Ramos (cell line): ENCODE measurements at regions not wholly inside any gene's neighbourhood (a gene's known extent, or its start where the extent isn't known, plus 50 kb on each side); places are given as distances from the start of the nearest gene placed in this dataset.

Experiments used
- in situ Hi-C: fragments of 300-500 bp; cut with MboI; formaldehyde crosslinking; loops from one replicate; pipeline ENCODE4 v1.14.3; 2022; ENCODE audit warnings: low sequenced_read_pairs; ENCODE audit not compliant: unreplicated experiment

DNA sequence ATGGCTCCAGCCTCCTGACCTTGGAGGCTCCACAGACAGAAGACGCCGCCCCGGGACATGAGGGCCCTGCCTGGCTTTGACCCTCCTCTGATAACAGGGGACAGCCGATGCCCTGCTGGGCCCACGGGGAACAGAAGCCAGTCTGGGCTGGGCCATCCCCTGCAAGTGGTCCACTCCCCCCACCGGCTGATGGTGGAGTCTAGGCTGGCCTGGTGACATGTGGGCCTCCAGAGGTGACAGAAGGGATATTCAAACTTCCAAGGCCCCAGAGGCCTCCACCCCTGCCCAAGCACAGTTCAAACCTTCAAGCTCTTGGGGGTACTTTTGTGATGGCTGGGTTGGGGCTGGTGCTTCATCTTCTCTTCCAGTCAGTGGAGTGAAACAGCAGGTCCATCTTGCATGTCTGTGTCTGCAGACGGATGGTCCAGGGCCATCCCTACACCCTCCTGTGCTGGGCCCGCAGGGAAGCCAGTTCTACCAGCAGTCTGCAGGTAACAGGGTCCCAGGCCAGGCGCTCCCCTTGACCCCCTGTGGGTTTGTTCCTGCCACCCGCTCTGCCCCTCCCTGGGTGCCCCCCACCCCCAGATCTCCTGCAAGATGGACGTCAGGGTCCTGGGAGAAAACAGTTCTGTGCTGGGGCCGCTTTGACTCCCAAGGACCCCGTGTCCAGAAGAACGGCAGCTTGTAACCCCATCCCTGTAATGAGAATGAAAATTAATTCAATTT lies 929.9 kb downstream of the BRD1 start:
- in situ Hi-C loops, result no loop called here

DNA sequence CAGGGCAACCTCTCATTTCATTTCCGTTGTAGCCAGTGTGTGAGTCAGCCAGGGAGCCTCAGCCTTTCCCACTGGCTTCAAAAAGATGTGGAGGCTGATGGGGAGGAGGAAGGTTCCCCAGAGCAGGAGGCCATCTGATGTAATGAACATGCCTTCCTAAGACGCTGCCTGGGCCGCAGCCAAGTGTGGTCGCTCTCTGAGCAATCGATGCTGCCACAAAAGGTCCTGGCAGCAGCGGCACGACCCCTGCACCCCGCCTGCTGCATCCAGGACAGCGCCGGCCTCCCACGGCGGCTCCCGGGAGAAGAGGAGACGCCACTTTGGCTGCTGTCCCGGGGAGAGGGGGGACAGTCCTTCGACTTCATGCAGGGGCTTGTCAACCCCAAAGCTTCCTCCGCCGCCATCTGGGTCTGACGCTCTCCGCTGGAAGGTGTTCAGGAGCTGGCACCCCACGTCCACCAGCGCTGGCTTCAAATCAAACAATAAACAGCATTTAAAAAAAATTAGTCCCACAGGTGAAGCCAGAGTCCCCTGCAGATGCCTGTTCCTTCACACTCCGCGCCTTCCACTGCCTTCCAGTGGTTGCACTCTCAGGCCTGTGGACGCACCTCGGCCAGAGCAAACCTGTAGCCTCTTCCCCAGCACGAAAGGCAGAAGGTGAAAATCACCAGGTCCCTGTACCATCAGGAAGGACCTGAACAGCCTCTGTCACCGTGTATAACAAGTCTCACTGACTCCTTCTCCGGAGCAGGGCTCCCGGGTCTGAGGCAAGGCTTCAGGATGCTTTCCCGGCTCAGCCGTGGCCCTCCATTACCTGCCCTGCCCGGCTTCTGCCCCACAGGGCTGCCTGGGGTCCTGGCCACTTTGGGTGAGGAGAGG lies 930.7 kb downstream of the BRD1 start:
- in situ Hi-C loops, result no loop called here

DNA sequence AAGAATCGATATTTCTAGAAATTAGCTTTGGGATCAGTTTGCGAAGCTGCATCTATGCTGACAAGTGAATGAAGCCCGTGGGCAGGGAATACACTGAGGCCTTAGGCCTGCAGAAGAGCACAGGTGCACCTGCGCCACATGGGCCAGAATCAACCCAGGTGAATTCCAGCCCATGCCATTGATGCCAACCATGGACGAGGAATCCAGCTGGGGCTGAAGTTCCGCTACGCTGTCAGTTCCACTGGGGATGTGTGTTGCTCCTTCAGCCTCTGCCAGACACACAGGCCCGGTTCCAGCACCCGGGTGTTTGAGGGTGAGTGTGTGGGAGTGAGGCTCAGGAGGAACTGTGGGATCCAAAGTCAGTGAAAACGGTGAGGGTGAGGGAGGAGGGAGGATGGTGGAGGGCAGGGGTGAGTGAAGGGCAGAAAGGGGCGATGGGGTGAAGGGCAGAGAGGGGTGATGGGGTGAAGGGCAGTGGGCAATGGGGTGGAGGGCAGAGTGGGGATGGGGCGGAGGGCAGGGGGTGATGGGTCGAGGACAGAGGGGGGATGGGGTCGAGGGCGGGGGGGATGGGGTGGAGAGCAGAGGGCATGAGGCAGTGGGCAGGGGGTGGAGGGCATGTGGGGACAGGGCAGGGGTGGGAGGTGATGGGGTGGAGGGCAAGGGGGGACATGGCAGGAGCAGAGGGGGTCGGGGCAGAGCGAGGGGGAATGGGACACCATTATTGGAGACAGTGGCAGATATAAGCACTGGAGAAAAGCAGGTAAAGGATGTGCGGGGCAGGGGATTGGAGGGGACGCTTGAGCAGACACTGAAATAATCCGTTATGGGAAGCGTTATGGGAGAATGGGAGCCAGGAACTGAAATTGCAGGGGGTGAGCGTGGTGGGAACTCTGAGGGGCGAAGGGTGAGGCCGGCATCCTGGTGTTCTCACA lies 931.6 kb downstream of the BRD1 start:
- in situ Hi-C loops, result no loop called here

DNA sequence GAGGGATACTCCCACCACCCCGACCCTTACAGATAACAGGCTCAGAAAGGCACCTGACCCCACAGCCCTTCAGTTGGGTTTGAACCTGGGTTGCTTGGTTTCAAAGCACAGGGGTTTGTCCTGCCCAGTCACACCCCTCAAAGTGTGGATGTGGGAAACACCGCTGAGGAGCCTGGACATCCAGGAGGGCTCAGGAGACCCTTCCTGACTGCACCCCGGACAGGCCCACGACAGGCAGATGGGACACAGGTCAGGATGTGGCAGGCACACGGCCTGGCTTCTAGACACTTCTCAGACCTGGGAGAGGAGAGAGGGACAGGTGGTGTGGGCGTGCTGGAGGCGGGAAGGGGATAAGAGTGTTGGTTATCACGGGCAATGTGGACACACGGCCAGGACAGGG lies 932.3 kb downstream of the BRD1 start:
- in situ Hi-C loops, result no loop called here

DNA sequence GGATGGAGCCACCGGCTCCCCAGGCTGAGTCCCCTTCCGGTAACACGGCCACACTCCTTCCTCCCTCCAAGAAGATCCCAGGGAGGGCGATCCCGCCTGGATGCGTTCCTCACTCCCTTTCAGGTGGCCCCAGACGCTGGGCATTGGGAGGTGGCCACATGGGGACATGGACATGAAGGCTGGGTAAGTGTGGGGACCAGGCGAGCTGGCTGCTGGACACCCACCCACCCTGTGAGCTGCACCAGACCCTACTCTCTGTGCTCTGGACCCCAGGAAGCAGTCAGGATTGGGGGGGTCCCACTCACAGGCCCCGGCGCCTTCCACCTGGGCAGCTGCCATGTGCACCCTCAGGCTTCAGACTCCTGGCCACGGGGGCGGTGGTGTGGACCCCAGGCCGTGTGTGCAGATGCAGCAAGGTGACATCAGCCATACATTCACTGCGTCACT lies 932.8 kb downstream of the BRD1 start:
- in situ Hi-C loops, result no loop called here

DNA sequence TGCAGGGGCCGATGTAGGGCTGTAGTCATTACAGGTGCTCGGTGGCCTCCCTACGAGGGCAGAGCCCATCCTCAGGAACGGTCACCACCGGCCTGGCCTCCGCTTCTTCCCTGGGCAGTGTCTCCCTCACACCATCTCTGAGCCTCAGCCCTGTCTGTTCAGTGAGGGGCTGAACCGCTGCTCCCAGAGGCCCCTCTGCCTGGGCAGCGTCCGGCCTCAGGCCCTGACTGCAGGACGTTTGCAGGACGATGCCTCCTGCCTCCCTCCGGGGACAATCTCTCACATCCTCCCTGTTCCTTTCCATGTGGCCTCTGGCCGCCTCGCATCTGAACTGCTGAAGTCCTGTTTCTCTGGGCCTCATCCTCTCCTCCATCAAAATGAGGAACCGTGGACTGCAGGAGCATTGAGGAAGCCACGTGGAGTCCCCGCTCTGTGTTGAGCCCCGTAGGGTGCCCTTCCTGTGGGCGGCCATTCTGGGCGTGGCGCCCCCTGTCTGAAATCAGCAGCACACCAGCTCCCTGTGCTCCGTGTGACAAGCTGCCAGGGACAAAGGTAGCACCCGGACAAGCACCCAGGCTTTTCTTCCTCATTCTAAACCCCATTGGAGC lies 933.5 kb downstream of the BRD1 start:
- in situ Hi-C loops, result no loop called here

DNA sequence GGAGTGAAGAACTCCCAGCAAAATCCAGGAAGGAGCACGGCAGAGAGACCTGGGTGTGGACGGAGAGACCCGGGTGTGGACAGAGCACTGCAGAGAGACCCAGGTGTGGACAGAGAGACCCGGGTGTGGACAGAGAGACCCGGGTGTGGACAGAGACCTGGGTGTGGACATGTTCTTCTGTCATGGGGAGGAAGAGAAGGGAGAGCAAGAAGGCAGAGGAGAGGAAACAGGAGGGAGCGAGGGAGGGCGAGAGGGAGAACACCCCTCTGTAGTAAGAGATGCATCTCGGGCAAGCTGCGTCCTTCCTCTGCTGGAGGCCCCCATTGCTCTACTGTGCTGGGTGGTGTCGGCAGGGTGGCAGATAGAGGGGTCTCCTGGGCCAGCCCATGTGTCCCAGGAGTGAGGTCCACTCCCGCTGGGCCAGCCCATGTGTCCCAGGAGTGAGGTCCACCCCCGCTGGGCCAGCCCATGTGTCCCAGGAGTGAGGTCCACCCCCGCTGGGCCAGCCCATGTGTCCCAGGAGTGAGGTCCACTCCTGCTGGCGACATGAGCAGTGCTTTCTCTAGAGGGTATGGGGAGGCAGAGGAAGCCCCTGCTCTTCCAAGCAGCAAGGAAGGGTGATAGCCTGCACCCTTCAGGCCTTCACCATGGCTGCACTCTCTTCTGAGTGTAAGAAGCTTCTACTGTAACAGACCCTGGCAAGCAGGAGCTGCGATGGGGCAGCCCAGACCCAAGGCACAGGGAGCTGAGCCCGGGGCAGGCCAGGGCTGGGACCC lies 934.2 kb downstream of the BRD1 start:
- in situ Hi-C loops, result no loop called here

DNA sequence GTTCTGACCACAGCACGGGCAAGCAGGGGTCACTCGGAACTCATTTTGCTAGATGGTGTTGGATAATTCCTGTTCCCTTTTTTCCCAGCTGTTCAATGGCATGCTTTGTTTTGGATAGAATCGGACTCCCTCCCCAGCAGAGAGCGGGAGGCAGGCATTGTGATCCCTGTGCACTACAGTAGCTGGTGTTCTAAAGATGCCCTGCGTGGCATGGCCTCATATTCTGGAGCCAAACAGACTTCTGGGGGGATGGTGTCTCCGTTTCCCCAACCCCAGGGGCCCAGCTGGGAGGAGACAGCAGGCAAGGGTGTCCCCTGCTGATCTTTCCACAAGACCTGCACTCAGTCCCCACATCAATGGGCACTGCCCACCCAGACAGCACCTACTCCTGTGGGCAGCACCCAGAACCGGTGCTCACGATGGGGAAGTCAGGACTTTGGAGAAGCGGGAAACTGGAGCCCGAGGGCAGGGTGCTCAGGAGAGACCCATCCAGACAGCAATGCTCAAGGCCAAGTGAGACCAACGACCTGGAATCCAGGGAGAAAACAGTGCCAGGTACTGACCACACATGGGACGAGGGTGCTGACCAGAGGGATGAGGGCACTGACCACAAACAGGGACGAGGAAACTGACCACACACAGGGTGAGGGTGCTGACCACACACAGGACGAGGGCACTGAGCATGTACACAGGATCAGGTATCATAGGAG lies 934.9 kb downstream of the BRD1 start:
- in situ Hi-C loops, result no loop called here

DNA sequence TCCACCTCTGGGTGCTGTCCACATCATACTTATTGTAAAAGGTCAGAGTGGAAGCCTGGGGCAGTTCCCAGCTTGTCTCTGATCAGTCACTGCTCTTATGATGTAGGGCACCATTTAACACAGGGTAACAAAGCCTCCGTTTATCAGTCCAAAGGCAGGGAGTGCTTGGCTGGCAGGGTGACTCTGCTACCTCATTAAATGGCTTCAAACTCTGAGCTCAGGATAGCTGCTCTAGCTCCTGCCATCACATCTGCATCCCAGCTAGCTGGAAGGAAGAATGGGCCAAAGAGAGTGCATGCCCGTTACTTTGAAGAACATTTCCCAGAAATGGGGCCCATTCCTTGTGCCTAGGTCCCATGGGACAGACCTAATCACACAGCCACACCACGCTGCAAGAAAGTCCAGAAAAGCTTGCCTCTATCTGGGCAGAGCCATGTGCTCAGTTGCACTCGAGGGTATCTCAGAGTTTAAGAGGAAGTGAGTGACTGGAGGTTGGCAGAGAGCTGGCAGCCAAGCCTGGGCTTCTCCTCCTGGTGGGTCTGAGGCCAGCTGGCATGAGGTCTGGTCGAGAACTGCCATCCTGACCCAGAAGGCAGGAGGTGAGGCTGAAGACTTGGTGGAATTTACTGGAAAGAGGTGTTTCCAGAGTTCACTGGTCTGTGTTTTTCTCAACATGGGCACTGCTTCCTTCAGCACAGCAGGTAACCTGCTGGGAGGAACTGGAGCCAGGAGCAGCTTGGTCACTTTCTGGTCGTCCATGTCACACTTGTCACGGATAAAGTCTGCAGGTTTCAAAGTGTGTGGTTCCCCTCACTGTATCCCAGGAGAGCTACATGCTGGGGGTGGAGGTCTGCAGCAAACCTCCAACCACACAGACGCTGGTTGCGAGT lies 935.7 kb downstream of the BRD1 start:
- in situ Hi-C loops, result no loop called here

DNA sequence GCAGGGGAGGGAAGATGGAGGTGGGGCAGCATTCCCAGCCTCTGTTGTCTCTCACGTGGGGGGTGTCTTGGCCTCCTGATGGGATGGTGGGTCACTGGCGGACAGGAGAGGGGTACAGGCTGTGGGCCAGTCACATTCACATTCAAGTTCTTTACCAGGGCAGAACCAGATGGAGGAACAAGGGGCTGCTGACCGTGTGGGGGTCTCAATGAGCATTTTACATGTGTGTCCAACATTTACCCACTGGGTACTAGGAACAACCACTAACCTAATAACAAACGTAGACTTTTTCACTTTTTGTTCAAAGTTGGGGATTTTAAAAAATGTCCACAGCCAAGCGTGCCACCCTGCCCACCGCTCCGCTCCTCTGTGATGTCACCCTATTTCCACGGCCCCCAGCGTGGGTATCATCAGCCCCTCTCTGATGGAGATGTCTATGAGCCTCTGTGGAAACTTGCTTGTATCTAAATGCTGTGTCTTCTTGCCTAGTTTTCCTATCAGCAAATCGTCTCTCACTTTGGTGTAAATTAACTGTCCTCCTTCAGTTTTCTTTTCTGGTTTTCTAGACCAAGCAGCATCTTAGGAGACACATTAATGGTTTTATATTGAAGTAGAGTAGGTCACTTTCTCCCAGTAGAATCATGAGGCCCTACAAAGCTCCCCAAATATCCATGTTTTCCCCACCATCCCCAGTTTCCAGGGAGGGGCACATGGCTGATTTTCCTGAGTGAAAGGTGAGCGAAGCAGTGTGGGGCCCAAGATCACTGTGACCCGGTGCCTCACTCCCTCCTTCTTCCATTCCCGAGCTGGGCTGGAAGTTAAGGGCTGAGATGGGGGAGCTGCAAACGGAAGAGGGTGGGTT lies 936.7 kb downstream of the BRD1 start:
- in situ Hi-C loops, result no loop called here

DNA sequence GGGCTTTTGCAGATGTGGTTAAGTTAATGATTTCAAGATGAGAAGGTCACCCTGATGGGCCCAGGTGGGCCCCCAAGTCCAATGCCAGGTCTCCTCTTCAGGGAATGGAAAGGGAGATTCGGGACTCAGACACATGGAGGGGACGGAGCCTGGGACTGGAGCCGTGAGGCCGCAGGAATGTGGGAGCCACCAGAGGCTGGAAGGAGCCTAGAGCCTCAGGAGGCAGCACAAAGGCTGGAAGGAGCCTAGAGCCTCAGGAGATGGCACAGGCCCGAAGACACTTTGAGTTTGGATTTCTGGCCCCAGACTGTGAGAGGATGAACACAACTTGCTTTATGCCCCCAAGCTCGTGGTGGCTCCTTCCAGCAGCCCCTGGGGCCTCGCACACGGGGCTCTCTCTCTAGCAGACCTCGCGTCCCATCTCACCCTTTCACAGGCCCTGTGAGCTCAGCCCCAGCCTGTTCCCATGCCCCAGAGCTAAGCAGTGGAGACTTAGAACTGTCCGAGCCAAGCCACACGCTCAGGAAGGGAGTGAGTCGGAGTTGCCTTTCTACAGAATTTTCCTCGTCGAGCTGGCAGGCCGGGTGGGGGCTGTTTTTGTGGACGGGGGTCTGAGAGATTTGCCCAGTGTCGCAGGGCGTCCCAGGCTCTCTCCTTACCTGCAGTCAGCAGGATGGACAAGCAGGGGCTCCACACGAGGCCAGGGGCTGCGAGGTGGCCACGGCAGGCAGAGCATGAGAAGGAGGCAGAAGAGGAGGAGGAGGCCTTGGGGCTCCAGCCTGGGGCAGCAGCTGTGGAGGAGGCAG lies 937.6 kb downstream of the BRD1 start:
- in situ Hi-C loops, result no loop called here

DNA sequence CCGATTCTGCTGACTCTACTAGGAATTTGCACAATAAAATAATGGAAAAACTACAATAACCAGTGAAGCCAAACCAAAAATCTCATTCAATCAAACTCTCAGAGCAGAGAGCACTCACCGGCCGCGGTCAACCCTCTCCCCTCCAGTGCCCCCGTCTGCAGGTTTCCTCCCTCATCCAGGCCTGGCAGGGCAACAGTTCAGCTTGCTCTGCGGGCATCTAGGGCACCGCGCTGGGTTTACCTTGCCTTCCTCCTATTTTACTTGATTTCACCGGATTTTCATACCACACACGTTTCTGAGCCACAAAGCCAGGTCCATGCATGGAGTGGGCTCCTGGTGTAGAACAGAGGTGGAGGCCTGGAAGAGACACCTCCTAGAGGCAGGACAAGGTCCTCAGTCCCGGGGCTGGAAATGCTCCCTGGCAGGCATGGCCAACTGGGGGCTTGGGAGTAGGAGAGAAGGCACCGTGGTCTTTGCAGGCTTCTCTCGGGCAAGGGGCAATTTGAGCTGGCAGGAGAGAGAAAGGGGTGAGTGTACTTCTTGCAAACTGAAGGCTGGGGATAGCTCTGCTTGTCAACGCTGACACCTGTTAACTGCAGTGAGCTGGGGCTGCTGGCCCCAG lies 938.4 kb downstream of the BRD1 start:
- in situ Hi-C loops, result no loop called here

DNA sequence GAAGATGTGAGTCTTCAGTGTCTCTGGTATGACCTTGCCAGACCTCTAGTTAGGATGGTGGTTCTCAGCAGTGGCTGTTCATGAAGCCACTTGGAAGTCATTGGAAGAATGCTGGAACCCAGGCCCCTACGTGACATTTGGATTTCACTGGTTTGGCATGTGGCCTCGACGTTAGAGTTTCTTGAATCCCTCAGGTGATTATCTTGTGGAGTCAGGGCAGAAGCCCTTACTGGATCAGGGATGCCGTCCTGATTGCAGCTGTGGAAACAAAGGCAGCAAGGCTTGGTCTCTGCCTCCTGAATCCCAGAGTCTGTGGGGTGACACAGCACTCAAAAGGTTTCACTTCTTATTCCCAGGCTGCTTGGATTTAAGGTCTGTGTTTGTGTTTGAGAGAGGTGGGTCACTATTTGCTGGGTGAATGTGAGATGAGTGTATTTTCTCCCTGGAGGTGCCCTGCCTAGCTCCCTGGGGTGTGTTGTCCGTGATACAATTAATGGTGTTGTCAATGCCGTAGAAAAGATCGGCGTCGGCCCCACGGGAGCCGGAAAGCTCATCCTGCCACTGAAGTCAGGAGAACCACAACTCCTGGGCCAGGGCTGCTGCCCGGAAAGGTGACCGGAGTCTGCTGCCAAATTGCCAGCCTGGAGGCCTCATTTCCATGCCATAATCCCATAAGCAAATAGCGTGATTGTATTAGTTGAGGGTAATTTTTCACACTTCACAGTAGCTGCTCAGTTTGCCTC lies 939.0 kb downstream of the BRD1 start:
- in situ Hi-C loops, result no loop called here

DNA sequence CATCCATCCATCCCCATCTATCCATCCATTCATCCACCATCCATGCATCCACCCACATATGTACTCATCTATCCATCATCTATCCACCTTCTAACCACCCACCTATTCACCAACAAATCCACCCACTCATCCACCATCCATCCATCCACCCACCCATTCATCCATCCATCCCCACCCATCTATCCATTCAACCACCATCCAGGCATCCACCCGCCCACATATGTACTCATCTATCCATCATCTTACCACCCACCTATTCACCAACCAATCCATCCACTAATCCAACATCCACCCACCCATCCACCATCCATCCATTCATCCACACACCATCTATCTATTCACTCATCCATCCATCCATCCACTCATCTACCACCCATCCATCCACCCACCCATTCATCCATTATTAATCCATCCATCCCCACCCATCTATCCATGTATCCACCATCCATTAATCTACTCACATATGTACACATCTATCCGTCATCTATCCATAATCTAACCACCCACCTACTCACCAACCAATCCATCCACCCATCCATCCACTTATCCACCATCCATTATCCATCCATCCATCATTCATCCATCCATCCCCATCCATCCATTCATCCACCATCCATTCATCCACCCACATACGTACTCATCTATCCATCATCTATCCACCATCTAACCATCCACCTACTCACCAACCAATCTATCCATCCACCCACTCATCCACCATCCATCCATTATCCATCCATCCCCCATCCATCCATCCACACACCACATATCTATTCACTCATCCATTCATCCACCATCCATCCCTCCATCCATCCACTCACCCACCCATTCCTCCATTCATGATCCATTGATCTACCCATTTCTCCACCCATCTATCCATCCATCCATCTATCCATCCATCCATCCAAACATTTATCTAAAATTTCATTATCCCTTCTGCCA lies 940.0 kb downstream of the BRD1 start:
- in situ Hi-C loops, result no loop called here
